ENCODE measurements at regions not wholly inside any gene's neighbourhood (a gene's known extent, or its start where the extent isn't known, plus 50 kb on each side); places are given as distances from the start of the nearest gene placed in this dataset.

DNA sequence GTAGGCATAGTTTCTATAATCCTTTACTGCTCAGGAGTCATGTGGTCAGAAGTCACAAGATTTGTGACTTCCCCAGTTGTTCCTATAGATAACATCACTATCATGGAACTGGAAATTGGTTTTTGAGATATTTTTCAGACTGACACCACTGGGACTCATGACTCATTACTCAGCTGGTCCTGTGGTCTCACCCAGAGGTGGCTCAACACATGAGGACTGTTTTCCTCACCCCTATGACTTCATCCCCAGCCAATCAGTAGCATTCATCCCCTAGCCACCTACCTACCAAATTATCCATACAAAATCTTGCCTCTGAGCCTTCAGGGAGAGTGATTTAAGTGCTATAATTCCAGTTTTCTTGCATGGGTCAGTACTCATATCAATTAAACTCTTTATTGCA is 1217.7 kb downstream of the EPHA7 start:
- DNase-seq: no peak

DNA sequence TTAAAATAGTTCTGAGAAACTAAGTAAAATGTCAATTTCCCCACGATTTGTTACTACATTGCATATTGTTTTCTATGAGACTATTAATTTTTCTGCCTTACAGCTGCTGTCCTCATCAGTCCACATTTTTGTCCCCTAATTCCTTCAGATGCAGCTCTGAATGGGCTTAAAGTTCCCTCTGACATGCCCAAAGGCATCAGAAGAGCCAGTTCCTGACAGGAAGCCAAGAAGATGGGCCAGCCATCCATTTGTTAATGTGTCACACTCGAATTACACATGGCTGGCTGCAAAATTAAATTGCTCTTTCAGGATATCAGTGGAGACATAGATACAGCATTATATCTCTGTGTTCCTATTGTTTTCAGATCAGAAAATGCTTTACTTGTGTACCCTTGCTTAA is 1223.0 kb downstream of the EPHA7 start:
- DNase-seq: no peak

DNA sequence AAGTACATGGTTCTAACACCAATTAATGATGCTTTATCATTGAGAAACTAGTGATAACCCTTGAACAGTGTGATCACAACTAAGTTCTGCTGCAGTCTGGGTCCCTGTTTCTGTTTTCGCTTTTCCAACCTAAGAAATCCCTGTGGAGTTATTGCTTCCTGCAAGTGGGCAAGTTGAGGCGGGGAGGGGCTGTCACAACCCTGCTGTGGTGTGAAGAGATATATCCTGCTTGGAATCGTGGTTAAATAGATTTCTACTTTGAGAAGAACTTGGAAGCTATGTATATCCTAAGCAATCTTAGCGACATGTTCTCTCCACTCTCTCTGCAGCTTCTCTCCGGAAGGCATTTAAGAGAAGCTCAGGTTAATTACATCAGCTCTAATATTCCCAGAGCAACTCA is 1223.6 kb downstream of the EPHA7 start:
- no peak for DNase-seq

DNA sequence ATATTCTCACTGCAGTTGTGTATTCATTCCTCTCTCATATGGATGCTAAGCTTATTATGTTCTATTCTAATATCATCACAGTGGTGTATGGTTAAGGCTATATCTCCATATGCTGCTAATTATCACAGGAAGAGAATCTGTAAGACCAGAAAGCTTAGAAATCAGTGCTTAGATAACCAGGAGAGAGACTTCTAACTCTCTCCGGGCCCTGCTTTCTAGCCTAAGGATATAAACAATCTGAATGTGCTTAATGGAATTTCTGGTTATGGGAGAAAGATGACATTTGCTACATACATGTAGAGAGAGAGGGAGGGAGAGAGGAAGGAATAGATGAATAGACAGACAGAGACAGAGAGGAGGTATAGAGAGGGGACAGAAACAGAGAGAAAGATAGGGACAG is 1231.3 kb downstream of the EPHA7 start:
- no peak for DNase-seq

DNA sequence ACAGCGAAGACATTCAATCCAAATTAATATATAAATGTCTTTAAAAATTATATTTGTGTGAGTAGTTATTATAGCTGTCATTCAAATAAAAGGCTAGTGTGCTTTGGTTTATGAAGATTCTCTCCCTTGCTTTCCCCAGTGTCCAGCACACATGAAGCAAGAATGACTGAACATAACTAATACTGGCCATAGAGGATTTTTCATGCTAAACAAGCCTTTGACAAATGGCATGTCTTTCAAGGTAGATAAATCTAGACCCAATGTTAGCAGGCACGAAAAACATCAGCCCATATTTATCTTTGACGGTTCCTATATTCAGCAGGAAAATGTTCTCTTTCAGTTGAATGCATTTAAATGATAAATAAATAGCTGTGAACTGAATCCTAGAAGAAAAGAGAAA is 1234.4 kb downstream of the EPHA7 start:
- no peak for DNase-seq

DNA sequence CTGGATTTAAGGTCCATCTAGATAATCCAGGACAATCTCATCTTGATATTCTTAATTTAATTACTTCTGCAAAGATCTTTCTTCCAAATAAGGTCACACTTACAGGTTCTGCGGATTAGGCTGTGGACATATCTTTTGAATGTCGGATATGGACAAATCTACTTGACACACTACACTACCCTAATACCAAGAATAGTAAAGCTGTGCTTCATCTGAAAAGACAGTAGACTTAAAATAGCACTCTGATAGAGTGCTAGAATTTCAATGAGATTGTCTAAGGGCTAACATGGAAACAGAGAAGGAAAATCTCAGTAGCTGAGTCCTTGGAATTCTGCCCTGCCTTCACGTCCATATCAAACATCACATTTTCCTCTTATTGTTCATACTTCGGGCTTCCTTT is 1238.0 kb downstream of the EPHA7 start:
- no peak for DNase-seq

DNA sequence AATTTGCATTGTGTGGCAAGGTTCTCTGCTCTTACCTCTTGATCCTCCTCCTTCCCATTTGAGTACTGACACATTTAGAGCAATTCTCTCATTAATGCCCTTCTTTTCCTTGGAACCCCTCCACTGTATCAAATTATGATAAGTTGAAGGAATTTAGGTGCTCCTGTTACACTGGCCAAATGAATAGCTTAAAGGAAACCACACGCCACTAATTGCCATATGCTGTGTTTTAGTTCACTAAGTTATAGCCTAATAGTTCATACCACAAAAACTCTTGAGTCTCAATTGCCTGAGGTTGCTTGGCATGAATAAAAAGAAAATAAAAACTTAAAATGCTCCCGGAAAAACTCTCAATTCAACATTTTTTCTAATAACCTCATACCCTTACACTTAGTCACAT is 1239.3 kb downstream of the EPHA7 start:
- DNase-seq: no peak

DNA sequence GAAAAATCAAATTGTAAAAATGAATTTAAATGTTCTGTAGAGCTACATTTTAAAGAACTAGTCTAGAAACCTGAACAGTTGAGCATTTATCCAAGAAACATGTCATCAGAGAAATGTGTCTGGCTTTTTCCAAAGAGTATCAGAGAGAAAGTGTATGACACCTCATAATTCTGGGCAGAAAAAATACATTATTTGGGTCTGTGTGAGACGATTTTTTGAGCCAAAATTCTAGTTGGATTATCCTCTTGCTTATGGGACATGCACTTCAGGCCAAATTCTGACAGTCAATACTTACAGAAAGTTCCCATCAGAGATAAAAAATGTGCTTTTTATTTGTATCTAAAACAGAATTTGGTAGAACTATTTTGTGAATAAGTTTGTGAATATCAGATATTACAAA is 1242.7 kb downstream of the EPHA7 start:
- DNase-seq: no peak

DNA sequence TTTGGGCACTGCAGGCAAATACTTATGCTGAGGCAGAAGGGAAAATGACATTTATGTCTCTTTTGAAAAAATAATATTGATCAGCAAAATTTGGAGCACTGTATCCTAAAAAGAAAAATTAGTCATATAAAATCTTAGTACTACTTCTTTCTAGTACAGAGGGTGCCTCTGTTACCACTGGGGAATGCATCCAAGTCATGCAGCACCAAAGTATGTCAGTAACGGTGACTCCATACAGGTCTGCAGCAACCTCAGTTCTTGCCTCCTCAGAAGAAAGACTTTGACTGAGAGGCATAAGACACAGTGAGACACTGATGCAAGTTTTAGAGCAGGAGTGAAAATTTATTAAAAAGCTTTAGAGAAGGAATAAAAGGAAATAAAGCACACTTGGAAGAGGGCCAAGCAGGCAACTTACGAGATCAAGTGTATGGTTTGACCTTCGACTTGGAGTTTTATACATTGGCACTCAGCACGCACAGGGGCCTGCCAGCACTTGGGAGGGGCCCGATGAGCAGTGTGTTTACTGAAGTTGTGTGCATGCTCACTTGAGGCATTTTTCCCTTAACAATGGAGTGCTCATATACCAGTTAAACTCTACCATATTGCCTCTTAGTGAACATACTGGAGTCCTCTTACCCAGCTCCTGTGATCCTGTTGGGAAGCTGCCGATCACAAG is 1244.8 kb downstream of the EPHA7 start:
- no peak for DNase-seq

DNA sequence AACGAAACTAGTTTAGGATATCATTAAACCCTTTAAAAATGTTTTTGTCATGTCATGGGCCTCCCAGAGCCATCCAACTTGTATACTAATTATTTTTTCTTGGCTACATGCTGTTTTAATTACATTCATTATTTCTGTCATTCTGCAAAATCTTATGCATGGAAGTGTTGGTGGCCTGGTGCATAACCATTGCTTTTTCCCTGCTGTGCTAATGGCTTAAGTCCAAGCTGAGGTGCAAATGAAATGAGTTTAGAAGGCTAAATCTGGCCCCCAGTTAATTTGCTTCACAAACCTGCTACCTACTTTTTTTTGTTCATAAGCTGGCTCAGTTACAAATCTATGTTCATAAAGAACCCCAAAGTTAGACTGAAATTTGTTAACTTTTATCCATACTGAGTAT is 1249.9 kb downstream of the EPHA7 start:
- DNase-seq: no peak

DNA sequence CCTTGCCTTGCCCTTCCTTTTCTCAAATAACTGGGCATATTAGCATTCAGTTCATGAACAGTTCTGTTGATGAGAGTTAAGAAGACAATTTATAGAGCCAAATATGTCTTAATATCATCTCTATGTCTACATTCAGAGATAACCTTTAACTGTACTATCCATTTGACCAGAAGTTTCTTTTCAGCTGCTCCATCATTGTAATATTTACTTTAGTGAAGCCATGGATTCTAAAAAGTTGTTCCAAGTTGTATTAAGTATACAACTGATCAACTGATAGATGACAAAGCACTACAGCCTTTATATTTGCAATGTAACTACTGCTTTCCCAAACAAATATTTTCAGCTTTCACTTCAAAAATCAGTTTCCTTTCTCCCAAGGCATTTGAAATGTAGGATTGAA is 1252.7 kb downstream of the EPHA7 start:
- DNase-seq: no peak

DNA sequence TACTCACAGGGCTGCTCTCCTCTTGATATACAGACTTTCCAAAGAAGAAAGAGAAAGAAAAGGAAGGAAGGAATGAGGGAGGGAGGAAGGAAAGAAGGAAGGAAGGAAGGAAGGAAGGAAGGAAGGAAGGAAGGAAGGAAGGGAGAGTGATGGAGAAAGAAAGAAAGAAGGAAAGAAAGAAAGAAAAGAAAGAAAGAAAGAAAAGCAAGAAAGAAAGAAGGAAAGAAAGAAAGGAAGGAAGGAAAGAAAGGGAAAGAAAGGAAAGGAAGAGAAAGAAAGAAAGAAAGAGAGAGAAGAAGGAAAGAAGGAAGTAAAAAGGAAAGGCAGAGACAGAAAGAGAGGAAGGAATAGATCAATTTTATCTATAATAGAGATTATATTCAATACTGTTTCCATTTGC is 1257.4 kb downstream of the EPHA7 start:
- DNase-seq: no peak

DNA sequence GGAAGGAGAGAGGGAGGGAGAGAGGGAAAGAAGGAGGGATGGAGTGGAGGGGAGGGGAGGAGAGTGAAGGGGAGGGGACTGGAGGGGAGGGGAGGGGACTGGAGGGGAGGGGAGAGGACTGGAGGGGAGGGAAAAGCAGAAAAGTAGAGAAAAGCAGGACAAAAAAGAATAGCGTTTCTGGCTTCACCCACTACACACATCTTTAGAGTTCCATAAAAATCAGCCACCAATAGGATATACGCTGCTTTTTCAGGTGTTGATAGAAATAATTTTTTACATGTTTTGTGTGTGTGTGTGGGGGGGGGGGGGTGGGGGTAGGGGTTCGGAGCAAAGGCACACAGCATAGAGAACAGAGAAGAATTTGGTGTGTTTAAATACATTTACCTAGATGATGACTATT is 1259.1 kb downstream of the EPHA7 start:
- DNase-seq: no peak

DNA sequence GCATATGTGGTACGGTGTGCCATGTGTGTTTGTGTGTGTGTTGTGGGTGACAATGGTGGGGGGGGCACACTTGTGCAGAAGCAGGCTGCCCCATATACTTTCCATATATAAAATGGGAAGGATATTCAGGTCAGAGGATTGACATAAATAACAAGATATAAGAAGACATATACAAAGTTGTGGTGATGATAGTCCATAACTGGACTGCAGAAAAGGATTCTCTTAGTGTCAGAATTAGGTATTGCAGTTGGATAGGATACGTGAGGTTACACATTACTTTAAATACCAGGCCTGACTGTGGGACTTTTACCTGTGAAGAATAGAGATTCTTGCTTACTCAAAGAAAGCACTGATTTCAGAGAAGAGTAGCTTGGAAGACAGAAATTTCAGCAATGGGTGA is 1260.3 kb downstream of the EPHA7 start:
- DNase-seq: no peak

DNA sequence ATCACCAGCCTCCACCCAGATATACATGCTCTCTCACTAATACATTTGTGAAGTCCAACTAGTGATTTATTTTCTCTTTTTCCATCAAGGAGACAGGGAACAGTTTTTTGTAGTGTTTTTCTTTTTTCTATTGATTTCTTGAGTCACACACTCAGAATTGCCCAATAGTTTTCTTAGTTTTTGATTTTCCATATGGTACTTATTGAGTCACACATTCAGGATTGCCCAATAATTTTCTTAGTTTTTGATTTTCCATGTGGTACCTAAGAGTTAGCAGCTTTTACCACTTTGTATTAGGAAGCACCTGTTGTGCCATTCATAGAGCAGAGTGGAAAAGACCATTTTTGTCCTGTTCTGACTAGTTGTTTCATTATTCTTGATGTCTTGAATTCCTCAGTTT is 1268.8 kb downstream of the EPHA7 start:
- DNase-seq: no peak

DNA sequence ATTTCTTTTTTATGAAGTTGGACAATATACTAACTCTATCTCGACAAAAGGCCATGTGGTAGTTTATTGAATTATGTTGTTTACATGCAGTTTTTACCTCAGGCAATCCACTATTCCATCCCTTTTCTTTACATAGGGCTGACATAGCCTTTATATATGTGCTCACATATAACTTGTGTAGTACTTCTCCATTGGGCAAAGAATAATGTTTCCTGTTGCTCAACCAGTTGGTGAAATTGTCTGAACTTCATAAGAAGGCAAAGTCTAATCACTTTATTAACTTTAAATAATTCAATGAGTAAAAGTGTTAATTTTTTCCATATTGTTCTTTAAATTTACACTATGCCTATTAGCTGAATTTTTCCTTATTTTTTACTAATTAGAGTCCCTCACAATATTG is 1272.1 kb downstream of the EPHA7 start:
- no peak for DNase-seq

DNA sequence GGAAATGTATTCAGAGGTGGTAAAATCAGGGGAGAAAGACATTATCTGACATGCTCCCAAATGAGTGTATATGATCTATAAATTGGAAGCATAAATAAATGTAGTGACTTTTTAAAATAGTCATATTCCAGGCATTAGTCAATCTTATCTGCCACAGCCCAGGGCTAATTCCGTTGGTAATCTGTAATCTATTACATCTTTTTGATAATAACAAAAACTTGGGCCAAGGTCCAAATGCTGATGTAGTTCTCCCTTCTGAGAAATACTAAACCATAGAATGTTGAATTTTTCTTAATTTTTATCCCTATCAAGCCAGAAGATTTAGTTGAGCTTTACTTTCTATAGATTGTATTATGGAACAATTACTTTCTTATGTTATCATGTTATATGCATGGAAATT is 1279.8 kb downstream of the EPHA7 start:
- no peak for DNase-seq

DNA sequence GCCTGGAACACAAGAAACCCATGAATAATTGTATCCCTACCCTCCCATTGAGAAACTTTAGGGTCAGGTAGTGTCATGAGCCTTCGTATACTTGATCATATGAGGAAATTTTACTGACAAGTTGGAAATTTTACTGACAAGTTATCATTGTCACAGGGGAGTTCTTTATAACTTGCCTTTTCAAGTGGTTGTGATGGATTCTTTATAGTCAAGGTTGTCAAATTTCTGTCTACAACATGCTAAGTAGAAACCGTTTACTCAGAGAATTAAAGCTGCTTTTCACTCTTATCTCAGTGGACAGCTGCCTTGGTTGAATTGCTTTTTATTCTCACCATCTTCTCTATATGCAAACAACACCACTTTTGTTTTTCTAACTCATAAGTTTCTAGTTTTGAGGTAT is 1286.4 kb downstream of the EPHA7 start:
- no peak for DNase-seq

DNA sequence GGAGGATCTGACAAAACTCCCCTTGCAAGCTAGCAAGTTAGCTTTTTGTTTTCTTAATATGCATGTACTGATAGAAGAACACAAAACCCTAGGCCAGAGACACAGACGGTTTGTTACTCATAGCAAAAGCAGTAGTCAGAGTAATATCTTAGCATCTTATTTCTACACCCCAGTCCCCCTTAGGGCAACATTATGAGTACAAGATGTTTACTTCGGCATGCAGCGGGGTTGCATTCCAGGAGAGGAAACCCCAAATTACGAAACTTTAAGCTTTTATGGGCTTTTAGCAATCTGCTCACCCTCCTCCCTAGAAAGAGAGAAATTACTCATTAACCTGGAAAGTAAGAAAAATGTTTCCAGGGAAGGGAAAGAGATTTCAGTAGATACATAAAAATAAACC is 1286.9 kb downstream of the EPHA7 start:
- DNase-seq: no peak

DNA sequence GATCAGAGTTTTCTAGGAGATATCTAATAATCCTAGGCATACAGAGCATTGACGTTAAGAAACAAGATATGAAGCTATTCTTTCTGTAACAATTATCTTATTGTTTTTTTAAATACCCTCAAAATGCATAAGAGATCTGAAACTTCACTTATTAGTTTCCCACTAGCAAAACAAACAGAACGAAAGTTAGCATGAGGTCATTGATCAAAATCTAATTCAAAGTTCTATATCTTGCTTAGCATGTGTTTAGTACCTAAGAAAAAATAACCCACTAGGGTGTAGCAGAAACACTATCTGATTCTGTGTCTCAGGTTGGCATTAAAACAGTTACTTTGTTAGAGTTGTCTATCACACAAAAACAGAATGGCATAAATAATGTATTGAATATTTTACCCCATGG is 1288.4 kb downstream of the EPHA7 start:
- DNase-seq: no peak

DNA sequence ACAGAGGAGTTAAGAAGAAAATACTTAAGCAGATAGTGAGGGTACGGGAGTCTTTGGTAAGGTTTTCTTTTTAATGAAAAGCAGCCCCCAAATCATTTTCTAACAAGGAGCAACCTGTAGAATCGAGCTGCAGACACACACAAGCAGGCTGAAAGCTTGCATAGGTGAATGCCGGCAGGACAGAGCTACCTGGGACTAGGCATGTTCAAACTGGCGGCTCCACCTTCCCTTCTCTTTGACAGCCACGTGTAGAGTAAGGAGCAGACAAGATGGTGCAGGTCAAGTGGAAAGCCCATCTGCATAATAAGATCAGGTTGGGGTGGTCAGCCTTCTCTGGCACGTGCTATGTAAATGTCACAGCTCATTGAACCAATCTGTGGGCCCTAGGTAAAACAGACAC is 1292.4 kb downstream of the EPHA7 start:
- no peak for DNase-seq

DNA sequence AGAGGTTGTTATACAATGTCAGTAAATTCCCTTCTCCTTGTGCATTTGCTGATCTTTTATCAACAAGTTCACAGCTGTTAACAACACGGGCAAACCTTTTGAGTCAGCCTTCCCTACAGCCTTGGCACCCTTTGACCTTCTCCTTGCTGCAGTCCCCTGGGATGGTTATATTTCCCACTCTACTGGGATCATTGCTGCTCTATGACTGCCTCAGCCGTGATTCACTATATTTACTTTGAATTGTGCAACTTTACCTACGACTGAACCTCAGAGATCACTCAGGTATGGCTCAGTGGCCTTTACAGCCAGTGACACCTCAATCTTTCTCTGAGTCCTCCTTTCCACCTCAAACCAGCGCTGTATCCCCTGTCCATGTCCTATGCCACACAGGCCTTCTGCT is 1293.3 kb downstream of the EPHA7 start:
- DNase-seq: peak; percentile 32

DNA sequence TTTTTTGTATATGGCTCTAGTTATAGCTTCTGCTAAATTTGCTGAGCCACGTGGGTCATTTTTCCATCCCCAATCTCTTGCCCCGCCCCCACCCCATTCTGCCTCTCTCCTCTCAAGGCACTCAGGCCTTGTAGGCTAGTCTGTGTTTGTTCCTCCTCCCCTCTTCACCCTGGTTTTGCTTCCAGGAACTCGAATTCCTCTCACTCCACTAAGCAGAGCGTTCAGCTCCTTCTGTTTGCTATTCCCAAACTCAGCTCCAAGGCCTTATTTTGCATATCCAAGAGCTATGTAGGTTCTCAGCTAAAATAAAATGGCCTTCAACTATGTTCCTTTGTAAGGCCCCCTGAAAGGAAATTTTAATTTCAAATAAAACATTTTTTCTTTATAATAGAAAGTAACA is 1293.7 kb downstream of the EPHA7 start:
- no peak for DNase-seq

DNA sequence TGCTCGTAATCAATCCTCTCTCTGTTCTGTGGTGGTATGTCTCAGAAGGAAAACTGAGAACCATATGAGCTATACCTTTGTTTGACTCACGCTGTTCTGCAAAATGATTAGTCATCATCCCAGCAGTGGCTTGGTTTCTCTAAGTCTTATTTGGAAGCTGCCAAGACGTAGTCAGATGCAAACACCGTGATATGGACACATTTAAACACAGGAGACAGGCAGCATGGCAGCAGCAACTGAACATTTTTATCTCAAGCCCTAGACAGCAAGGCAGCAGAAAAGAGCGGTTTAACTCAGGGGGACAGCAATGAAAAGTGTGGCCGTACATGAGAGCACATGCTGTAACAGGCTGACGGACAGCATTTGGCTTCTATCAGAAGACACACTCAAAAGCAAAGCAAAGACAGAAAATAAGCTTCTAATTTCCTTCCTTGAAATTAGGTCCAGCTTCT is 1295.1 kb downstream of the EPHA7 start:
- DNase-seq: no peak

DNA sequence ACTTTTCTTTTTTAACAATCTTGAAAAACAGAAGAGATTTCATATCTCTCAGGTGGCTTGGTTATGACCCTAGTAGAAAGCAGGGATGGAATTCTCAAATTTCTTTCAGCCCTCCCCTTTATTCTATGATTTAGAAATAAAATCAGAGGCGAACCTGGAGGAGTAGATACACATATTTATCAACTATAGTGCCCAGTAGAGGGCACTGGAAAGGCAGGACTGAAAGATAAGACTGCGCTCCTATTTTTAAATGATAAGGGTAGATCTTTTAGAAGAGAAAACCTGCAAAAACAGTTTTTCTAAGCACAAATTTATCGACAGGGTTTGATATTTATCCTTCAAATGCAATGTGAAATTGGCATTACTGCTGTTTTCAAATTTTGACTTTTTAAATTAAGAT is 1296.6 kb downstream of the EPHA7 start:
- DNase-seq: peak; percentile 60

DNA sequence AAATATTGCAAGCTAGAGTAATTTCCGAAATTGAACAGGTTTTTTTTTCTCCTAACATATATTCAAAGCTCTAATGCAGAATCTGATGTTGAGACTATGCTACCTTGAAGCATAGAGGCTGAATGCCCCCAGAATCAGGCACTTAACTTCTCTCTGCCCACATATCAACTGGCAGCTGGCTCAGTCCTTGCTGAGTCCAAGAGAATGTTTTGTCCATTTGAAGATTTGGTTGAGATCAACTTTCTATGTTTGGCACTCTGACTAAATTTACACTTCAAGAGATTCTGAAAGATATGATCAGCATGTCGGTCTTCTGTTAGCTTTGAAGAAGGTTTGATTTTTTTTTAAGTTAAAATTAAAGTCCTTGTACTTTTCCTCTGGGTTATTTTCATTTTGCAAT is 1298.1 kb downstream of the EPHA7 start:
- DNase-seq: no peak

Data from DMS153 (cell line).